ENCODE measurements at regions not wholly inside any gene's neighbourhood (a gene's known extent, or its start where the extent isn't known, plus 50 kb on each side); places are given as distances from the start of the nearest gene placed in this dataset.

DNA sequence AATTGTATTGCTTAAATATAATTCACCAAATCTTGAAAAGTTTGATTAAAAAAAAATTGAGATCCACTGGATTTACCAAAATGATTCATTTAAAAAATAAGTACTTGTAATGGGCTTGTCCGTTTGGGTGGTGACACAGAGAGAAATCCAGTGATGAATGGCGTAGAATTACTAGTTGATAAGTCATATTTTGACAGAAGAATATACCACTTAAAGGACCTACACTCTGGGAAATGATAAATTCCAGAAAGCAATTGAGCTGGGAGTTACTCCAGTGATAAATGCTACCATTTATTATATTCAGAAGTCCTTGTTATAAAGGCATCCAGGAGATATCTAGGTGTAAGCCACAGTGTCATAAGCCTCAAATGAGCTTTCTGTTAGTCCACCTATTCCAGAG is 141.8 kb upstream of the CFAP20DC start:
- Histone ChIP-seq H3K27ac (ENCODE audit: low read length) (no peak overlapping the region), H3K36me3 (ENCODE audit: insufficient read depth, low read length) (no peaks in the 10 kb centered on the region), H3K9me2 (ENCODE audit: insufficient read depth, low read length) (no peaks in the 10 kb centered on the region), H3K9ac (ENCODE audit: low read length) (no peak overlapping the region), H3K9me3 (ENCODE audit: low read length) (no peaks in the 10 kb centered on the region), H4K20me1 (ENCODE audit: insufficient read depth) (no peaks in the 10 kb centered on the region), H3K79me2 (replicated peaks; ENCODE audit: insufficient read depth, low read length) (no peaks in the 10 kb centered on the region), H3K27me3 (ENCODE audit: insufficient read depth, low read depth, low read length) (no peaks in the 10 kb centered on the region), H3F3A (ENCODE audit: insufficient read depth, low read length, poor library complexity, severe bottlenecking) (peaks cover 2% of the 10 kb centered on the region), H3K4me3 (ENCODE audit: low read length) (no peak overlapping the region), H3K4me2 (ENCODE audit: low read length) (no peak overlapping the region), H2AFZ (ENCODE audit: low read depth, low read length) (no peak overlapping the region)
- no peak for TF ChIP-seq EZH2 (IDR thresholded peaks at IDR 0.05; ENCODE audit: borderline replicate concordance, insufficient read depth, low read length, poor library complexity, severe bottlenecking)
- TF ChIP-seq, protein P1, sequence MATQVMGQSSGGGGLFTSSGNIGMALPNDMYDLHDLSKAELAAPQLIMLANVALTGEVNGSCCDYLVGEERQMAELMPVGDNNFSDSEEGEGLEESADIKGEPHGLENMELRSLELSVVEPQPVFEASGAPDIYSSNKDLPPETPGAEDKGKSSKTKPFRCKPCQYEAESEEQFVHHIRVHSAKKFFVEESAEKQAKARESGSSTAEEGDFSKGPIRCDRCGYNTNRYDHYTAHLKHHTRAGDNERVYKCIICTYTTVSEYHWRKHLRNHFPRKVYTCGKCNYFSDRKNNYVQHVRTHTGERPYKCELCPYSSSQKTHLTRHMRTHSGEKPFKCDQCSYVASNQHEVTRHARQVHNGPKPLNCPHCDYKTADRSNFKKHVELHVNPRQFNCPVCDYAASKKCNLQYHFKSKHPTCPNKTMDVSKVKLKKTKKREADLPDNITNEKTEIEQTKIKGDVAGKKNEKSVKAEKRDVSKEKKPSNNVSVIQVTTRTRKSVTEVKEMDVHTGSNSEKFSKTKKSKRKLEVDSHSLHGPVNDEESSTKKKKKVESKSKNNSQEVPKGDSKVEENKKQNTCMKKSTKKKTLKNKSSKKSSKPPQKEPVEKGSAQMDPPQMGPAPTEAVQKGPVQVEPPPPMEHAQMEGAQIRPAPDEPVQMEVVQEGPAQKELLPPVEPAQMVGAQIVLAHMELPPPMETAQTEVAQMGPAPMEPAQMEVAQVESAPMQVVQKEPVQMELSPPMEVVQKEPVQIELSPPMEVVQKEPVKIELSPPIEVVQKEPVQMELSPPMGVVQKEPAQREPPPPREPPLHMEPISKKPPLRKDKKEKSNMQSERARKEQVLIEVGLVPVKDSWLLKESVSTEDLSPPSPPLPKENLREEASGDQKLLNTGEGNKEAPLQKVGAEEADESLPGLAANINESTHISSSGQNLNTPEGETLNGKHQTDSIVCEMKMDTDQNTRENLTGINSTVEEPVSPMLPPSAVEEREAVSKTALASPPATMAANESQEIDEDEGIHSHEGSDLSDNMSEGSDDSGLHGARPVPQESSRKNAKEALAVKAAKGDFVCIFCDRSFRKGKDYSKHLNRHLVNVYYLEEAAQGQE (IDR thresholded peaks at IDR 0.05; ENCODE audit: borderline replicate concordance), result no peak
- TF ChIP-seq POLR2AphosphoS5 (IDR thresholded peaks at IDR 0.05), result no peak
- no peak for TF ChIP-seq MXI1 (conservative IDR thresholded peaks at IDR 0.05; ENCODE audit: poor library complexity, severe bottlenecking)
- no peak for TF ChIP-seq TAF1 (IDR thresholded peaks at IDR 0.05; ENCODE audit: low read depth)
- TF ChIP-seq SMC3 (conservative IDR thresholded peaks at IDR 0.05; ENCODE audit: poor library complexity), result no peak
- no peak for TF ChIP-seq EP300 (conservative IDR thresholded peaks at IDR 0.05; ENCODE audit: poor library complexity, severe bottlenecking)
- no peak for TF ChIP-seq RAD21 (conservative IDR thresholded peaks at IDR 0.05)
- TF ChIP-seq, protein P2, sequence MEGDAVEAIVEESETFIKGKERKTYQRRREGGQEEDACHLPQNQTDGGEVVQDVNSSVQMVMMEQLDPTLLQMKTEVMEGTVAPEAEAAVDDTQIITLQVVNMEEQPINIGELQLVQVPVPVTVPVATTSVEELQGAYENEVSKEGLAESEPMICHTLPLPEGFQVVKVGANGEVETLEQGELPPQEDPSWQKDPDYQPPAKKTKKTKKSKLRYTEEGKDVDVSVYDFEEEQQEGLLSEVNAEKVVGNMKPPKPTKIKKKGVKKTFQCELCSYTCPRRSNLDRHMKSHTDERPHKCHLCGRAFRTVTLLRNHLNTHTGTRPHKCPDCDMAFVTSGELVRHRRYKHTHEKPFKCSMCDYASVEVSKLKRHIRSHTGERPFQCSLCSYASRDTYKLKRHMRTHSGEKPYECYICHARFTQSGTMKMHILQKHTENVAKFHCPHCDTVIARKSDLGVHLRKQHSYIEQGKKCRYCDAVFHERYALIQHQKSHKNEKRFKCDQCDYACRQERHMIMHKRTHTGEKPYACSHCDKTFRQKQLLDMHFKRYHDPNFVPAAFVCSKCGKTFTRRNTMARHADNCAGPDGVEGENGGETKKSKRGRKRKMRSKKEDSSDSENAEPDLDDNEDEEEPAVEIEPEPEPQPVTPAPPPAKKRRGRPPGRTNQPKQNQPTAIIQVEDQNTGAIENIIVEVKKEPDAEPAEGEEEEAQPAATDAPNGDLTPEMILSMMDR (IDR thresholded peaks at IDR 0.05; ENCODE audit: poor library complexity, severe bottlenecking), result no peak

DNA sequence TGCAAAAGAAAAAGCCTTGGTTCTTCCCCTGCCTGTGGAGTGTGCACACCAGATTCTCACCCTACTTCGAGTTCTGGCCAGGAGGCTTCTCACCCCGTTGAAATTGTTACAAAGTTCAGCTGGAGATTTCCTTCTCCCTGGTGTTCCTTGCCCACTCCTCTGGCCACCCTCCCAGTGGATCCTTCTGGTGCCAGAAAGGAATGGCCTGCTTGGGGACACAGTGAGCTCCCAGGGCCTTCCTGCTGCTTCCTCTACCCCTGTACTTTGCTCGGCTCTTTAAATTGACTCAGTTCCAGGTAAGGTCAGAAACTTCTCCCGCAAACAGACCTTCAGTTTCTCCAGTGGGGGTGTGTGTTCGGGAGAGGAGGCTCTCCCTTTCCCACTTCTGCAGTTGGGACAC is 140.1 kb upstream of the CFAP20DC start:
- no peaks in the 10 kb centered on the region for H3K9me2 ChIP-seq (ENCODE audit: insufficient read depth, low read length)
- no peaks in the 10 kb centered on the region for H3K79me2 ChIP-seq (replicated peaks; ENCODE audit: insufficient read depth, low read length)
- no peaks in the 10 kb centered on the region for H4K20me1 ChIP-seq (ENCODE audit: insufficient read depth)
- H3K9ac ChIP-seq (ENCODE audit: low read length), result no peak overlapping the region
- no peak overlapping the region for H3K27ac ChIP-seq (ENCODE audit: low read length)
- H3K4me3 ChIP-seq (ENCODE audit: low read length), result no peak overlapping the region
- H3K9me3 ChIP-seq (ENCODE audit: low read length), result no peaks in the 10 kb centered on the region
- no peak overlapping the region for H3K4me2 ChIP-seq (ENCODE audit: low read length)
- no peaks in the 10 kb centered on the region for H3K27me3 ChIP-seq (ENCODE audit: insufficient read depth, low read depth, low read length)
- H2AFZ ChIP-seq (ENCODE audit: low read depth, low read length), result no peak overlapping the region
- H3F3A ChIP-seq (ENCODE audit: insufficient read depth, low read length, poor library complexity, severe bottlenecking), result peaks cover 2% of the 10 kb centered on the region
- H3K36me3 ChIP-seq (ENCODE audit: insufficient read depth, low read length), result no peaks in the 10 kb centered on the region
- no peak for TF ChIP-seq POLR2AphosphoS5 (IDR thresholded peaks at IDR 0.05)

DNA sequence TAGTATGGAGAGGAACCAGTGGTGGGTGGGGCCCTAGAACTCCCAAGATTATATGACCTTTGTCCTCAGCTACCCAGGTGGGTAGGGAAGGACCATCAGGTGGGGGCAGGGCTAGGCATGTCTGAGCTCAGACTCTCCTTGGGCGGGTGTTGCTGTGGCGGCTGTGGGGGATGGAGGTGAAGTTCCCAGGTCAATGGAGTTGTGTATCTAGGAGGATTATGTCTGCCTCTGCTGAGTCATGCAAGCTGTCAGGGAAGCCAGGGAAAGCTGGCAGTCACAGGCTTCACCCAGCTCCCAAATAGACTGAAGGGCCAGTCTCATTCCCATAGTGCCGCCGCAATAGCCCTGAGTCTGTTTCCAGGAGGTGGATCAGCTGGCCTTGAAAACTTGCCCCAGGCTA is 139.7 kb upstream of the CFAP20DC start:
- Histone ChIP-seq H4K20me1 (ENCODE audit: insufficient read depth) (no peaks in the 10 kb centered on the region), H3K27ac (ENCODE audit: low read length) (no peak overlapping the region), H3K4me2 (ENCODE audit: low read length) (no peak overlapping the region), H3K9me3 (ENCODE audit: low read length) (no peaks in the 10 kb centered on the region), H2AFZ (ENCODE audit: low read depth, low read length) (no peak overlapping the region), H3K27me3 (ENCODE audit: insufficient read depth, low read depth, low read length) (no peaks in the 10 kb centered on the region), H3K79me2 (replicated peaks; ENCODE audit: insufficient read depth, low read length) (no peaks in the 10 kb centered on the region), H3K36me3 (ENCODE audit: insufficient read depth, low read length) (no peaks in the 10 kb centered on the region), H3K9me2 (ENCODE audit: insufficient read depth, low read length) (no peaks in the 10 kb centered on the region), H3K4me3 (ENCODE audit: low read length) (no peak overlapping the region), H3K9ac (ENCODE audit: low read length) (no peak overlapping the region), H3F3A (ENCODE audit: insufficient read depth, low read length, poor library complexity, severe bottlenecking) (peaks cover 2% of the 10 kb centered on the region)
- TF ChIP-seq EZH2 (IDR thresholded peaks at IDR 0.05; ENCODE audit: borderline replicate concordance, insufficient read depth, low read length, poor library complexity, severe bottlenecking), result no peak

Data from neural cell (in vitro differentiated cells).